Hindlimb muscle (tissue), 1 donor: ENCODE measurements at regions not wholly inside any gene's neighbourhood (a gene's known extent, or its start where the extent isn't known, plus 50 kb on each side); places are given as distances from the start of the nearest gene placed in this dataset.

Experiments used
- DNase-seq: peaks from one replicate; pipeline ENCODE4 v3.0.0-alpha.2; 2013

GRCh38 chr22:47375621-47376321 is 613.3 kb downstream of the TBC1D22A start:
- DNase-seq, result no peak

- no peak for DNase-seq
Observed at GRCh38 chr22:47374901-47375575, 612.6 kb downstream of the TBC1D22A start.

- DNase-seq, result no peak
Observed at GRCh38 chr22:47374273-47374771, 611.9 kb downstream of the TBC1D22A start.

GRCh38 chr22:47373648-47374272 is 611.3 kb downstream of the TBC1D22A start:
- DNase-seq, result no peak

- DNase-seq, result no peak
Observed at GRCh38 chr22:47372596-47373385, 610.3 kb downstream of the TBC1D22A start.

GRCh38 chr22:47372111-47372581 is 609.7 kb downstream of the TBC1D22A start:
- DNase-seq, result no peak

GRCh38 chr22:47371263-47372090 is 609.0 kb downstream of the TBC1D22A start:
- no peak for DNase-seq

- no peak for DNase-seq
Observed at GRCh38 chr22:47370448-47371262, 608.2 kb downstream of the TBC1D22A start.

- DNase-seq, result no peak
Observed at GRCh38 chr22:47369431-47370015, 607.1 kb downstream of the TBC1D22A start.

GRCh38 chr22:47369020-47369419 is 606.6 kb downstream of the TBC1D22A start:
- DNase-seq, result no peak

- no peak for DNase-seq
Observed at GRCh38 chr22:47367993-47368945, 605.8 kb downstream of the TBC1D22A start.

- no peak for DNase-seq
Observed at GRCh38 chr22:47367107-47367690, 604.7 kb downstream of the TBC1D22A start.

GRCh38 chr22:47366026-47366767 is 603.7 kb downstream of the TBC1D22A start:
- no peak for DNase-seq

- no peak for DNase-seq
Observed at GRCh38 chr22:47361247-47361646, 598.8 kb downstream of the TBC1D22A start.

- DNase-seq, result no peak
Observed at GRCh38 chr22:47357493-47357892, 595.0 kb downstream of the TBC1D22A start.

GRCh38 chr22:47357086-47357485 is 594.6 kb downstream of the TBC1D22A start:
- DNase-seq, result no peak

GRCh38 chr22:47356511-47357011 is 594.1 kb downstream of the TBC1D22A start:
- no peak for DNase-seq
